Panc1 (cell line): ENCODE measurements at regions not wholly inside any gene's neighbourhood (a gene's known extent, or its start where the extent isn't known, plus 50 kb on each side); places are given as distances from the start of the nearest gene placed in this dataset.

Experiments used
- ATAC-seq: fragments of 200-7000 bp; cut with Tn5 transposase; 2 replicates; pipeline ENCODE4 v1.9.1; 2020; ENCODE audit warnings: mild to moderate bottlenecking, moderate library complexity
- BruUV-seq: library from RNA; stranded (reverse); fragments of 400-500 nt; replicated peaks from 2 replicates; lab custom pipeline; 2021; lab: Mats Ljungman, UMichigan
- CTCF ChIA-PET: fragments of 300-600 bp; sonication (Branson Sonifier 250); formaldehyde crosslinking; loops from one replicate; lab custom pipeline; 2022; ENCODE audit warnings: antibody characterized with exemption; lab: Charles Lee
- POLR2A ChIA-PET: fragments of 300-600 bp; sonication (Branson Sonifier 250); formaldehyde crosslinking; loops from one replicate; lab custom pipeline; 2022; ENCODE audit warnings: antibody characterized with exemption; lab: Charles Lee
- DNase-seq: peaks from one replicate; pipeline ENCODE4 v3.0.0-alpha.2; 2010; ENCODE audit warnings: low read depth, low spot score
- H3K27ac ChIP-seq: 2 replicates; pipeline ENCODE4 v1.5.1; 2011; ENCODE audit warnings: mild to moderate bottlenecking, low read length, inconsistent platforms
- H3K27me3 ChIP-seq: fragments of 200-500 bp; sonication (Bioruptor generic); 2 replicates; pipeline ENCODE4 v1.6.0; 2014; ENCODE audit warnings: low read length, inconsistent platforms; ENCODE audit not compliant: control insufficient read depth, insufficient read depth
- H3K36me3 ChIP-seq: fragments of 200-500 bp; sonication (Bioruptor generic); 2 replicates; pipeline ENCODE4 v1.5.1; 2014; ENCODE audit warnings: inconsistent platforms, mild to moderate bottlenecking, low read length, moderate library complexity; ENCODE audit not compliant: control insufficient read depth, insufficient read depth
- H3K4me1 ChIP-seq: 2 replicates; pipeline ENCODE4 v1.5.1; 2011; ENCODE audit warnings: inconsistent platforms, mild to moderate bottlenecking, low read length, moderate library complexity; ENCODE audit not compliant: control insufficient read depth, insufficient read depth
- H3K4me3 ChIP-seq, 2 experiments: 2 replicates each; pipeline ENCODE4 v1.5.1; 2011 to 2012; ENCODE audit warnings: low read depth in 2 of 2, low read length in 2 of 2, mild to moderate bottlenecking in 2 of 2, inconsistent platforms in 1 of 2, moderate library complexity in 1 of 2
- H3K9me3 ChIP-seq: fragments of 200-500 bp; sonication (Bioruptor generic); 2 replicates; pipeline ENCODE4 v1.5.1; 2014; ENCODE audit warnings: low read depth, mild to moderate bottlenecking, inconsistent platforms, low read length, moderate library complexity; ENCODE audit not compliant: control insufficient read depth, insufficient read depth
- CTCF ChIP-seq: fragments of 450-650 bp; IDR thresholded peaks from 2 replicates; pipeline ENCODE4 v1.5.1; 2017; ENCODE audit warnings: mild to moderate bottlenecking
- POLR2AphosphoS5 ChIP-seq: IDR thresholded peaks from 2 replicates; pipeline ENCODE4 v1.6.1; 2012; ENCODE audit warnings: mild to moderate bottlenecking, low read depth, low read length, moderate library complexity
- REST ChIP-seq, 2 experiments: IDR thresholded peaks; 2 replicates each; pipeline ENCODE4 v1.6.1; 2011 to 2012; ENCODE audit warnings: low read depth in 2 of 2, control low read depth in 1 of 2, low read length in 1 of 2, mild to moderate bottlenecking in 1 of 2, moderate library complexity in 1 of 2; ENCODE audit not compliant: insufficient read depth in 1 of 2
- SIN3A ChIP-seq: IDR thresholded peaks from 2 replicates; pipeline ENCODE4 v1.6.1; 2012; ENCODE audit warnings: low read depth, mild to moderate bottlenecking, low read length, moderate library complexity, borderline replicate concordance; ENCODE audit not compliant: insufficient read depth
- TCF7L2 ChIP-seq: IDR thresholded peaks from 2 replicates; pipeline ENCODE4 v1.6.1; 2011; ENCODE audit warnings: mild to moderate bottlenecking, low read depth, low read length, inconsistent platforms
- in situ Hi-C: cut with HindIII; loops from 2 replicates; pipeline ENCODE4 v1.10.0; 2016; ENCODE audit warnings: low sequenced_read_pairs, low pct_unique_long_range_greater_than_20kb
- intact Hi-C: fragments of 100-400 bp; cut with micrococcal nuclease; formaldehyde crosslinking; loops from one replicate; pipeline ENCODE4 v1.10.0; 2022; ENCODE audit not compliant: unreplicated experiment

- Histone ChIP-seq H3K4me3 (no peak overlapping the region), H3K27me3 (no peaks in the 10 kb centered on the region), H3K9me3 (no peaks in the 10 kb centered on the region), H3K36me3 (no peaks in the 10 kb centered on the region), H3K4me1 (0 out of 2 replicates have a peak, but pooled peaks cover 4% of the 10 kb centered on the region), H3K27ac (no peak overlapping the region)
- ChIA-PET CTCF (interaction anchor here (0.7 kb wide), 1 partner anchor 14 kb away, joined by 3 read pairs; no protein-coding TSS in a partner anchor), POLR2A (no interaction called here)
- ATAC-seq (no peak), DNase-seq (no peak)
- BruUV-seq: no TSS peak
- TF ChIP-seq POLR2AphosphoS5: no peak
- TF ChIP-seq SIN3A: no peak
- TF ChIP-seq TCF7L2: no peak
- TF ChIP-seq REST (IDR thresholded peaks at IDR 0.05; ENCODE audit: insufficient read depth in 1 of 2, low read depth in 2 of 2, low read length in 1 of 2): no peak
- TF ChIP-seq CTCF: no peak
- in situ Hi-C loops (no loop called here), intact Hi-C loops (no loop called here)
Observed at GRCh38 chr11:62046568-62047100, 77.2 kb upstream of the INCENP start.

GRCh38 chr11:62044639-62045121 is 77.2 kb upstream of the FTH1 start:
- Histone ChIP-seq H3K27ac (no peak overlapping the region), H3K4me3 (no peak overlapping the region), H3K4me1 (0 out of 2 replicates have a peak, but pooled peaks cover 4% of the 10 kb centered on the region), H3K27me3 (no peaks in the 10 kb centered on the region), H3K9me3 (no peaks in the 10 kb centered on the region), H3K36me3 (no peaks in the 10 kb centered on the region)
- DNase-seq (no peak), ATAC-seq (no peak)
- CTCF ChIA-PET: no interaction called here
- intact Hi-C loops (no loop called here), in situ Hi-C loops (no loop called here)
- POLR2A ChIA-PET: interaction anchor here (0.6 kb wide), 1 partner anchor 190 kb away, joined by 3 read pairs; no protein-coding TSS in a partner anchor
- no TSS peak for BruUV-seq
- TF ChIP-seq POLR2AphosphoS5: no peak
- TF ChIP-seq CTCF: no peak
- no peak for TF ChIP-seq SIN3A
- no peak for TF ChIP-seq TCF7L2
- TF ChIP-seq REST (IDR thresholded peaks at IDR 0.05; ENCODE audit: insufficient read depth in 1 of 2, low read depth in 2 of 2, low read length in 1 of 2): no peak
